Iris pigment epithelial cell (primary cell): ENCODE measurements at regions not wholly inside any gene's neighbourhood (a gene's known extent, or its start where the extent isn't known, plus 50 kb on each side); places are given as distances from the start of the nearest gene placed in this dataset.
A peak's percentile ranks its signal among the peaks of the same experiment; 100 is the strongest.

ENCODE experiments used
- DNase-seq: peaks from one replicate; pipeline ENCODE4 v3.0.0-alpha.2; 2011; ENCODE audit warnings: low read depth

DNA sequence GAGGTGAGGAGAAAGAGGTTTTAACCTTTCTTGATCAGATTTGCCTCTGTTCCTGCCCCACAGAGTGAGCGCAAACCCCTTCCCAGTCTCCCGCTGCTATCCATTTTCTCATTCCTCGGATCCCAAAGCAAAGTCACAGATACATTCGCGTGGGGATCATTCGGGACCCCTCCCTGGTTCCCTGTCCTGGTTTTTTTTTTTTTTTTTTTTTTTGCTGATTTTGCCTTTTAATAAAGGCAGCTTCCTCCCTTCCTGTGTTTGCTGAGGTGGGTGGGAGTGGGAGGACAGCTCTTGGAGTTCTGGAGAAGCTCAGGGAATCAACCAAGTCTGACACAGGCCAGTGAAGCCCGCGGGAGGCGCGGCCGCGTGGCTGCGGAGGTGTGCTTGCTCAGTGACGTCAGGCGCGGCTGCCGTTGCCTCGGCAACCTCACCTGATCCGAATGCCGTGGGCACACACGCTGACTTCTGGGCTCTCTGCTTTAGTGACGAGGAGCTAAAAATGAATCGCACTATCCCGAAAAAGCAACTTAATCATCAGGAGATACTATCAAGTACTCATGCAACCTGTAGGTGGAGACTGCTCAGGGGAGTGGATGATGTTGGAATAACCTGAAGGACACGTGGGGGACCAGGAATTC lies 106.4 kb downstream of the TBX19 start:
- peak; percentile 14 for DNase-seq

DNA sequence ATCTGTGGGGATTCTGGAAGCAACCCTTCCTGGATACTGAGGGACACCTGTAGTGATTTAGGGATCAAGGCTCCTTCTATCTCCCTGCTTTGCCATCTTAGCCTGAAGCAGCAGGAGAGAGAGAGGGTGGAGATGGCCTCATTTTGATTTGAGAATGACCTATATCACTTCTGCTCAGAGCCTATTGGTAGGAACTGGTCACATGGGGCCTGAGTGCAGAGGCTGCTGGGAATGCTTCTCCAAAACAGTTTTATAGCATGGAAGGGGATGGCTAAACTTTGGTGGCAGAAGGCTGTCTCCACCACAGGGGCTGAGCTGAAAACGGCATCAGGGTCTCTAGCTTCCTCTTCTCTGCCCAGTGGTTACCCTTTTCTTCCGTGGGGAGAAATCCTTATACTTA lies 105.8 kb downstream of the TBX19 start:
- DNase-seq = no peak

DNA sequence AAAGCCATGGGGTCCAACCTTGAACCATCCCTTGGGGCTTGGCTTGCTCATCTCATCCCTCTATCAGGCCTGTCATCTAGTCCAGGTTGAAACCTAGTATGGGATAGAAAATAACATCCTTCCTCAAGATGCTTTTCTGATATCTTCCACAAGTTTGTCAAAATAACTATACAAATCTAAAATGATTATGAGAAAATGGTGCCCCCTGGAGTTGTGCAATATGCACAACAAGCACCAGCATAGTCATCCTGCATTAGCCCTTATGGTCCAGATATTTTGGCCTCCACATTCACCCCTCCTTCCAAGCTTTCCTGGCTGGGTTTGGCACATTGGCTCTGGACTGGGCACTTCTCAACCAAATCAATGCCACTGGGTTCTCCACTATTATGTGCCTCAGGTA lies 101.2 kb downstream of the TBX19 start:
- no peak for DNase-seq

GRCh38 chr1:168380945-168381344 lies 100.3 kb downstream of the TBX19 start:
- DNase-seq = no peak

- peak; percentile 42 for DNase-seq
Observed at GRCh38 chr1:168379104-168379860, 98.6 kb downstream of the TBX19 start.

GRCh38 chr1:168375566-168376300 lies 95.1 kb downstream of the TBX19 start:
- DNase-seq = no peak

GRCh38 chr1:168374566-168374965 lies 93.9 kb downstream of the TBX19 start:
- DNase-seq = no peak

DNA sequence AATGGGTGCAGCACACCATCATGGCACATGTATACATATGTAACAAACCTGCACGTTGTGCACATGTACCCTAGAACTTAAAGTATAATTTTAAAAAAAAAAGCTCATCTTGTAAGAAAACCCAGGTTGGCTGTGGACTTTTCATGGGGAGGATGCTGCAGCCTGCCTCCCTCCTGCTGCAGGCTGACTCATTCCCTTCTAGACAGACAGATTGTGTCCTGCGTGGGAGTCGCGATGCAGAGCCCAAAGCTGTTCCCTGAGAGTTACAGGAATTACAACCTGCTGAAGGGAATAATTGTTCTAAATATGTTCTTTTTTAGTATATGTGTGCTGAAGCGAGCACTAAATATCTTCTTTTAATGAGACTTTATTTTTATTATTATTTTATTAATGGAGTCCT lies 93.2 kb downstream of the TBX19 start:
- DNase-seq = peak; percentile 13

DNA sequence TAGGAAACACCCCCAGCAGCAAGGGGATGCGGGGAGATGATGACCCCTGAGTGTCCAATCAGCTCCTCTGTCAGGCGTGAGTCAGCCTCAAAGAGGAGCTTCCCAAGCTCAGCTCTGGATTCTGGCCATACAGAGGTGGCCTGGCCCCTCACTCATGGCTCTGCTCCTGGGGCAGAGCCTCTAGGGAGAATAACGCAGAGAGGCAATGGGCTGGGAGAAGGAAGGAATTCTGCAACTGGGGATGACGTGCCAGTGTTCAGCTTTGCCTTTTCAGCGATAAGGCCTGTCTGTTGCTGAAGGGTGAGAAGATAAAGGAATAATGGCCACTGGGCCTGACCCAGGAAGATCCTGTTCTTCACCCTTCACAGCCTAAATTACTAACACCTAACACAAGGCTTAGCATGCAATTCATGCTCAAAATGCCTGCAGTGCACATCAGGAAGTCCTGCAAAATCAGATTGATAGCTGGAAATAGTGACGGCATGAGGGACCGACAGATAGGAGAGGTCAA lies 92.2 kb downstream of the TBX19 start:
- no peak for DNase-seq

DNA sequence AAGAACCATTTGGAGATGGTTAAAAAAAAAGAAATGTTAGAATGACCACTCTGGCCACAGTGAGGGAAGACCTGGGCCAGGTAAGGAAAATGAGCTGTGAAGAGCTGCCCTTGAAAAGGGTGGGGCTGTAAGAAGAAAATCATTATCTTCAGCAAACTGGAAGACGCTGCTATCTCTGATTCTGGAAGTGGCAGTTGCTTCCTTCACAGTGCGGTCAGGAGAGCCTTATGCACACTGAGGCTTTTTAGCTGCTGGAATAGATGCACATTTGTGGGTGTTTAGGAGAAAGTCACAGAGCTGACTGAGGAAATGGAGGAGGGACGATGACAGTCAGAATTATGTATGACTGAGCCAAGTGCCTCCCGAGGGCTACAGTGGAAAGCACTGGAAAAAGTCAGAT lies 91.6 kb downstream of the TBX19 start:
- no peak for DNase-seq

DNA sequence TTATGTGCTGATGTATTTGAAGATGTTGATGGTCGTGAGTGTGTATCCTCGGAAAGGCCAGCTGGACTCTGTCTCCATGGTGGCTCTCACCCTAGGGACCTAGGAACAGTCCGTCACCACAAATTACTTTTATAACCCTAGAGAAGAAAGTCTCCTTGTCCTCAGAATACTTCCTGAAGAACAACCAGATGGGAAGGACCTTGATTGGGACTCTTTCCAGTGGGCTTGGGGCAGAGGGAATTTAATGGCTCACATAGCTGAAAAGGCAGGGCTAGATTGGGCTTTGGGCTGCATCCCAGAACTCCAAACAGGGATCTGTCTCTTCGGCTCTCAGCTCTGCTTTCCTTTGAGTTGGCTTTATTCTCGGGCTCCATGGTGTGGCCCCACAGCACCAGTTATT lies 90.8 kb downstream of the TBX19 start:
- DNase-seq = no peak

DNA sequence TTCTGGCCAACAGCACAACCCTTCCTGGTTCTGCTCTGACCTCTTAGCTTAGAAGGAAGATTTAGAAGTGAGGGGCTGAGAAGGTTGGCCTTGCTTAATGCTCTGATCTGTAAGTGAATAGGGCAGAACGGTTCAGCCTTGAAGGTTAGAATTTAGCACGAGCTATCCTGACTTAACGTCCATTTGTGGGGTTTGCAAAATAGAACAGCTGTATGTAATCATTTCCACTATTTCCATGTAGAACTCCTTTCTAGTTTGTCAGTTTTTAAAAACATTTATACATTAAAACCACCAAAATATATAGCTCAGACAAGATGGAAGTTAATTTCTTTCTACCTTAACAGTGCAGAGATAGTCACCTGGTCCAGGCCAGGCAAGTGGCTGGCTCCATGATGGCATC lies 89.9 kb downstream of the TBX19 start:
- DNase-seq = no peak

DNA sequence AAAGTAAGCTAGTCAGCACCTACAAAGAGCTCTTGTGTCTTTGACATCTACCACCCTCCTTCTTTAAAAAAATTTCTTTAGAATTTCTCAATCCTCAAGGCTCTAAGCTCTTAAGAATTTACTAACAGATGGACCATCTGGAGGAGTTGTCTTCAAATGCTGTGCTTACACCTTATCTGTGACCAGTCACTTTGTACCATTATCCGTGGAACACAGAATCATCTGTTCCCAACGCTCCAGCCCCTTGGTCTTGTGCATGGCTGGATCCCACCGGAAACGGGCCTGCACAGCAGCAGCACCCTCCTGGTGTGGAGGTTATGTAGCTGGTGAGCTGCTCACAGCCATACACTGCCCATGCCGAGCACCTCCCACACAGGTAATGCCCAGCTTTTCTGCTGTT lies 89.0 kb downstream of the TBX19 start:
- no peak for DNase-seq

DNA sequence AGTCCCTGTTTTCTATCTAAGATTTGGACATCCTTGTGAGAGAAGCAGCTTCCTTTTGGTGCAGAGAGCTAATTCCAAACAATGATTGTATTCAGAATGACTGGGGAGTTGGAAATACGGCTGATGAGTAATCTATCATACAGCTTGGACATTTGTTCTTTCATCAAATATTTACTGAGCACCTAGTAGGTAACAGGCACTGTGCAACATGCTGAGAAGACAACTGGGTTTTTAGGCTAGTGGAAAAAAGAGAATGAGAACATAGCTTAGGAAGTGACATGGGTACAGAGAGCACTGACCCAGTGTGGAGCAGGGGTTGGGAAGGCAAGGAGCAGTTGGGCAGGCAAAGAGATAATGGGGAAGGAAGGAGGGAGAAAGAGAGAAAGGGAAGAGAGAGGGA lies 87.5 kb downstream of the TBX19 start:
- no peak for DNase-seq

DNA sequence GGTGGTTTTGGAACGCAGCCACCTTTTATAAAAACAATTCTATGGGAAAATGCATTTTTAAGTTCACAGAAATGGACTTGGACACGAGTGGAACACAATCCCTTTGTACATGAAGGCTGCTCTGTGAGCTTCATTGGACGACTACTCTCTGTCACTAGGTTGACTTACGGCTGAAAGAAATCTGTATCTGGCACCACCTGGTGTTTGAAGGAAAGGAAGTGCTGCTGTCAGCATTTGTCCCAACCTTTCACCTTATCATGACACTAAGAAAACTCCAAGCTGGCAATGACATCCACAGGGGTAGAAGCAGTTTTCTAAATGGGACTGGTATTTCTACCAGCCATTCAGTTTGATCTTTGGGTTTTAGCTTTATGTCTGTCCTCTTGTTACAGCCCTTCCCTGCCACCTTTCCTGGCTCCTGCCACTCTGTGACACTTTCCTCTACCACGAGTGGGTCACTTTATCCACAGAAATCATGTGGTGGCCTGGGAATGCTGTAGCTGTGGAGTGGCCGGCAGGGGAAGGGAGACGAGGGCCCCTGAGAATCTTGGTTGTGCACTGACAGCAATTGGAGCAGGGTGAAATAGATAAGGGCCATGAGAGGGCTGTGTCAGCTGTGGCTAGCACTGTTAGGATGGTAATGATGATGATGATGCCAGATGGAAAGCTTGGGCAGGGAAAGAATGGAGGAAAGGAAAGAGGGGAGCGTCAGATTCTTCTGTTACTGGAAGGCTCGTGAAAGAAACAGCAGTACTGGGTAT lies 85.2 kb downstream of the TBX19 start:
- DNase-seq = no peak
